ENCODE measurements at regions not wholly inside any gene's neighbourhood (a gene's known extent, or its start where the extent isn't known, plus 50 kb on each side); places are given as distances from the start of the nearest gene placed in this dataset.

DNA sequence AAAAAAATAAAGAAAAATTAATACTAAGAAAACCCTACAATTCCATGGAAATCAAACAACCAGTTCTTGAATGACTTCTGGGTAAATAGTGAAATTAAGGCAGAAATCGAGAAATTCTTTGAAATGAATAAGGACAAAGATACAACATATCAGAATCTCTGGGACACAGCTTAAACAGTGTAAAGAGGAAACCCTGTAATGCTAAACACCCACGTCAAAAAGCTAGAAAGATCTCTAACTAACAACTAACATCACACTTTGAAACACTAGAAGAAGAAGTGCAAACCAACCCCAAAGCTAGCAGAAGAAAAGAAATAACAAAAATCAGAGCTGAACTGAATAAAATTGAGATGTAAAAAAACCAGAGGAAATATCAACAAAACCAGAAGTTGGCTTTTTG, 114.6 kb upstream of the CD180 start:
- TF ChIP-seq, protein P1, sequence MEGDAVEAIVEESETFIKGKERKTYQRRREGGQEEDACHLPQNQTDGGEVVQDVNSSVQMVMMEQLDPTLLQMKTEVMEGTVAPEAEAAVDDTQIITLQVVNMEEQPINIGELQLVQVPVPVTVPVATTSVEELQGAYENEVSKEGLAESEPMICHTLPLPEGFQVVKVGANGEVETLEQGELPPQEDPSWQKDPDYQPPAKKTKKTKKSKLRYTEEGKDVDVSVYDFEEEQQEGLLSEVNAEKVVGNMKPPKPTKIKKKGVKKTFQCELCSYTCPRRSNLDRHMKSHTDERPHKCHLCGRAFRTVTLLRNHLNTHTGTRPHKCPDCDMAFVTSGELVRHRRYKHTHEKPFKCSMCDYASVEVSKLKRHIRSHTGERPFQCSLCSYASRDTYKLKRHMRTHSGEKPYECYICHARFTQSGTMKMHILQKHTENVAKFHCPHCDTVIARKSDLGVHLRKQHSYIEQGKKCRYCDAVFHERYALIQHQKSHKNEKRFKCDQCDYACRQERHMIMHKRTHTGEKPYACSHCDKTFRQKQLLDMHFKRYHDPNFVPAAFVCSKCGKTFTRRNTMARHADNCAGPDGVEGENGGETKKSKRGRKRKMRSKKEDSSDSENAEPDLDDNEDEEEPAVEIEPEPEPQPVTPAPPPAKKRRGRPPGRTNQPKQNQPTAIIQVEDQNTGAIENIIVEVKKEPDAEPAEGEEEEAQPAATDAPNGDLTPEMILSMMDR (IDR thresholded peaks at IDR 0.05; ENCODE audit: extremely low read depth, missing control alignments): no peak
- DNase-seq (ENCODE audit: low spot score): no peak

DNA sequence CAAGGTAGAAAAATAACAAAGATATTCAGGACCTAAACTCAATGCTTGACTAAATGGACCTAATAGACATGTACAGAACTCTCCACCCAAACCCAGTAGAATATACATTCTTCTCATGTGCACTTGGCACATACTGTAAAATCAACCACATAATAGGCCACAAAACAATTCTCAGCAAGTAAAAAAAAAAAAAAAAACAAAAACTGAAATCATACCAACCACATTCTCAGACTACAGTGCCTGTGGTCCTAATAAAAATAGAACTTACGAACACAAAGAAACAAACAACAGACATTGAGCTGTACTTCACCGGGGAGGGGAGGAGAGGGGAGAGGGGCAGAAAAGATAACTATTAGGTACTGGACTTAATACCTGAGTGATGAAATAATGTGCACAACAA, 114.1 kb upstream of the CD180 start:
- TF ChIP-seq, protein P1 (IDR thresholded peaks at IDR 0.05; ENCODE audit: extremely low read depth, missing control alignments): no peak

DNA sequence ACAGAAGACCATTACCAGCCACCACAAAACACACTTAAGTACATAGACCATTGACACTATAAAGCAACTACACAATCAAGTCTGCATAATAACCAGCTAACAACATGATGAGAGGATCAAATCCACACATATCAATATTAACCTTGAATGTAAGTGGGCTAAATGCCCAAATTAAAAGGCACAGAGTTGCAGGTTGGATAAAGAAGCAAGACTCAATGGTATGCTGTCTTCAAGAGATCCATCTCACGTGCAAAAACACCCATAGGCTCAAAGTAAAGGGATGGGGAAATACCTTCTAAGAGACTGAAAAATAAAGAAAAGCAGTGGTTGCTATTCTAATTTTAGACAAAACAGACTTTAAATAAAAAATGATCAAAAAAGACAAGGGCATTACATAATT, 113.6 kb upstream of the CD180 start:
- no peak for DNase-seq (ENCODE audit: low spot score)

More for the DNA sequence above, 114.1 kb upstream of the CD180 start:
- no peak for DNase-seq (ENCODE audit: low spot score)

DNA sequence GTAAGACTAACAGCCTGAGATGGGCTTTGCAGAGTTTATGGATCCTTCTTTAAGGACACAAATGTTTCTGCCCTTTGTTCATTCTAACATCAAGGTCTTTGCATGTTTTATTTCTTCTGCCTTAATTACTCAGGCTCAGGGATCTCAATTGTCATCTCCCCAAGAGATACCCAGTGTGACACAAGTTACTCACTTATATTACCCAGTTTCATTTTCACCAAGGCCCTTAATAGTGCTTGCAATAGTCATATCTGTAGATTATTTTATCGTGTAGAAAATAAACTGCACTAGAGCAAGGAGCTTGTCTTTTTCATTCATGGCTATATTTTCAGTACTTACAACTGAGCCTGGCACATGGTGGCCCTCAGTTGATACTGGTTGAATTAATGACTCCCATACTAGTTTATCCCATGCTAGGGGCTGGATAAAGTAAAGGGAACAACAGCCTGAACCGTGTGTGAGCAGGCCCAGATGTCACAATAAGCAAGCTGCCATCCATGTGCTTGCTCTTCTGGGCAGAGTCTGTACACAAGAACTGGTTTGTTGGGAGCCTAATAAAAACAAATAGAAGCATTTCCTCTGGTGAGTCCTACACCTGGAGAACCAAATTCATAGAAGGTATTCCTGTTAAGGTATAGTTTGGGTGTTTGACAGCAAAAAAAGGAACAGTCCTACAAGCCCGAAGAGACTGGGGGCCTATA, 112.5 kb upstream of the CD180 start:
- TF ChIP-seq, protein P1 (IDR thresholded peaks at IDR 0.05; ENCODE audit: extremely low read depth, missing control alignments): no peak

More for the DNA sequence above, 113.6 kb upstream of the CD180 start:
- TF ChIP-seq, protein P1 (IDR thresholded peaks at IDR 0.05; ENCODE audit: extremely low read depth, missing control alignments): no peak

DNA sequence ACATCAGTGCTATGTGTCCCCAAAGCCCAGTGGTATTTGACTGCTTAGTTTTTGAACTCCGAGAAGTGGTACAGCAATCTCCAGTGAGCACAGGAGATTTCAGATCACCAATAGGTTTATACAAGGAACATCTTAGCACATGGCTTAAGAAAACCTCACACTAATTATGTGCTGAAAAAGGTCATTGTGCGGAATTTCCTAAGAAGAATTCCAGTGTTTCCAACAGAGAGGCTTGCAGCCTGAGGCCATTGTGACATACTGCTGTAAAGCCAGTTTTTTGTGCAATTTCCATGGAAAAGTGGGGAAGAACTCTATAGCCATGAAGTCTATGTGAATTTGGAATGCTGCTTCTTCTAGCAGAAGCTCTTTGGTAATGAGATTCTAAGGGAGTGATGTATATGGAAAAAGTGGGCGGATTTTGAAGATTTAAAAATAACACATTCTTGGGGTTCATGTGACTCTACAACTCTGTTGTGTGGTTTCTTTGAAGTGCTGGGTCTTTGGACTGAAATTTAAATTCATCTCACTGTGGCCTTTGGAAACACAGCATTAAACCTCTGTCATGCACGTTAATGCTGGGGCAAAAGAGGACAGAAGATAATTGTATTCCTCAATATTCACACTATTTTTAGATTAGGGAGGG, 110.5 kb upstream of the CD180 start:
- TF ChIP-seq, protein P1 (IDR thresholded peaks at IDR 0.05; ENCODE audit: extremely low read depth, missing control alignments): no peak
- DNase-seq (ENCODE audit: low spot score): no peak

More for the DNA sequence above, 112.5 kb upstream of the CD180 start:
- DNase-seq (ENCODE audit: low spot score): no peak

DNA sequence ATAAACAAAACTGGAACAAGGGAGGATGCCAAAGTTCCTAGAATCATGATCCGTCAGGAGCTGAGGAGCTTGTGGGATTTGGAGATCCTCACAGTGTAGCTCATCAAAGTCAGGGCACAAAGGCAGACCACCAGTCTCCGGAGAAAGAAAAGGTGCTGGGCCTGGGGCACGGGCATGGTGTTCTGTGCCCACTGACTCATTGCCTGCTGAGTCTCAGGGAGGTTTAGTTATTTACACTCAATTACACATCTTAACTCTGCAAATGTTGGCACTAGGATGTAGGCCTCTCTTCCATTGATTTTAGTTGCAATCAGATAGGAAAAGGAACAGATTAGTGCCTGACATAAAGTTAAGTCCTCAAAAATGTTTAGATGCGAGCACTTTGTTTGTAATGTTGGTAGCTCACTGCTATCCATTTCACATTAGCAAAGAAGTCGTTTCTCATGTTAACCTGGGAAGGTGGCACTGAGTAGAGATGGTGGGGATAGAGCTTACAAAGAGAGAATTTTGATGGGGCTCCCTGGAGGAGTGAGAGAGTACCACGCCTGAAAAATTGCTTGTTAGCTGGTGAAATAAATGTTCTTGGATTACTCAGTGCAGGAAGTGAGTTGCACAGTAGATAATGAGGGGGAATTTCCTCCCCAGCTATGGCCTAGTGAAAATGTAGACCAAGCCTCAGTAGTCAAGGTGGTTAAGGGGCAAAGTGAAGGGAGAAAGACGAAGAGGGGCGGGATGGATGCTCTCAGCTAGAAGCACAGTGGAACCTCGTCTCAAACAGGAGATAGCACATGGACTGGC, 109.5 kb upstream of the CD180 start:
- DNase-seq (ENCODE audit: low spot score): no peak
- TF ChIP-seq, protein P1 (IDR thresholded peaks at IDR 0.05; ENCODE audit: extremely low read depth, missing control alignments): no peak

DNA sequence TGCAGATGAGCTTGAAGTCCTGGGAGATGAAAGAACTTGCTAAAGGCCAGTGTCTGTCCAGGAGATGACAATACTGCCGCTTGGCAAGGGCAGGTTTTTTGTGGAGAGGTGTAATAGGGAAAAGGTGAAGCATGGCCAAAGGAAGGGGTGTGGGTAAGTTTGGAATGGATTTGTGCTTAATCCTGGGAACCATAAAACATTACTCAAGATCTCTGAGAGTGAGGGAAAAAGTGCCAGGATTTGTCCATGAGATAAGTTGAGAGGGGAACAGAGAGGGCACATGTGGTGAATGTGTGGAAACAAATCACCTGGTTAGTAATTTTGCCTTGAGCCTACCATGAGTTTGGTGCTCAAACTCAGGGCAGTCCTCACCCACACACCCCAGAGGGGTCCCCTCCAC, 108.8 kb upstream of the CD180 start:
- no peak for DNase-seq (ENCODE audit: low spot score)
- TF ChIP-seq, protein P1 (IDR thresholded peaks at IDR 0.05; ENCODE audit: extremely low read depth, missing control alignments): no peak

Data from GM20000 (cell line).